ENCODE measurements at regions not wholly inside any gene's neighbourhood (a gene's known extent, or its start where the extent isn't known, plus 50 kb on each side); places are given as distances from the start of the nearest gene placed in this dataset.

- no peak for TF ChIP-seq CTCF (IDR thresholded peaks at IDR 0.05)
- TF ChIP-seq POLR2AphosphoS5 (IDR thresholded peaks at IDR 0.05): no peak
- TF ChIP-seq EP300 (IDR thresholded peaks at IDR 0.05; ENCODE audit: low read depth): no peak
- no peak for TF ChIP-seq POLR2A (IDR thresholded peaks at IDR 0.05)
Observed at GRCh38 chr4:19051831-19052230, 1030.3 kb upstream of the LCORL start.

Measured in transverse colon (tissue), 4 donors.